Astrocyte of the cerebellum (primary cell): ENCODE measurements at regions not wholly inside any gene's neighbourhood (a gene's known extent, or its start where the extent isn't known, plus 50 kb on each side); places are given as distances from the start of the nearest gene placed in this dataset.

Experiments
- DNase-seq: peaks from one replicate; pipeline ENCODE4 v3.0.0-alpha.2; 2011; ENCODE audit warnings: low read depth
- H3K4me3 ChIP-seq: 2 replicates; pipeline ENCODE4 v1.5.1; 2011; ENCODE audit warnings: mild to moderate bottlenecking, low read depth, low read length, moderate library complexity
- in situ Hi-C: cut with HindIII; loops from 2 replicates; pipeline ENCODE4 v1.10.0; 2017; ENCODE audit warnings: low sequenced_read_pairs
- TF ChIP-seq, protein P1 (sequence below): IDR thresholded peaks from 2 replicates; pipeline ENCODE4 v1.5.1; 2012; ENCODE audit warnings: low read length, low read depth, moderate library complexity, mild to moderate bottlenecking; ENCODE audit errors: missing control alignments

- no peak for DNase-seq
These were observed 505.8 kb upstream of the ADAMTS16 start for GRCh38 chr5:4634342-4634741.

DNA sequence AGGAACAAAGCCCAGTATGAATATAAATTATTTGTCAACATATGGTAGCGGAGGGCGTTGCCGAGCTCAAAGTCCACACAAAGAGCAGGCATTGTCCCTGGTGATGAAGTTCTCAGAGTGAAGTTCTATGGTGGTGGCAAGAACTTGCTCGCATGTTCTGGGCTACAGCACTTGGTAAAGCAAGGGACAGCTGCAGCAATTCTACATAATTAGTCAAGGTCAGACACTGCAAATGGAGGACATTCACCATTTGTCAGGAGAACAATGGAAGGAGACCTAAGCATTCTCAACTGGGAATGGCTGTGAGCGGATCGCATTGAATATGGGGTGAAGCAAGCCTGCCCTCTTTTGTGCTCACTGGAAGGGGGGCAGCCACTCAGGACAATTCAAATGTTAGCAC is 503.8 kb upstream of the ADAMTS16 start:
- DNase-seq: no peak
- in situ Hi-C loops: no loop called here
- TF ChIP-seq, protein P1, sequence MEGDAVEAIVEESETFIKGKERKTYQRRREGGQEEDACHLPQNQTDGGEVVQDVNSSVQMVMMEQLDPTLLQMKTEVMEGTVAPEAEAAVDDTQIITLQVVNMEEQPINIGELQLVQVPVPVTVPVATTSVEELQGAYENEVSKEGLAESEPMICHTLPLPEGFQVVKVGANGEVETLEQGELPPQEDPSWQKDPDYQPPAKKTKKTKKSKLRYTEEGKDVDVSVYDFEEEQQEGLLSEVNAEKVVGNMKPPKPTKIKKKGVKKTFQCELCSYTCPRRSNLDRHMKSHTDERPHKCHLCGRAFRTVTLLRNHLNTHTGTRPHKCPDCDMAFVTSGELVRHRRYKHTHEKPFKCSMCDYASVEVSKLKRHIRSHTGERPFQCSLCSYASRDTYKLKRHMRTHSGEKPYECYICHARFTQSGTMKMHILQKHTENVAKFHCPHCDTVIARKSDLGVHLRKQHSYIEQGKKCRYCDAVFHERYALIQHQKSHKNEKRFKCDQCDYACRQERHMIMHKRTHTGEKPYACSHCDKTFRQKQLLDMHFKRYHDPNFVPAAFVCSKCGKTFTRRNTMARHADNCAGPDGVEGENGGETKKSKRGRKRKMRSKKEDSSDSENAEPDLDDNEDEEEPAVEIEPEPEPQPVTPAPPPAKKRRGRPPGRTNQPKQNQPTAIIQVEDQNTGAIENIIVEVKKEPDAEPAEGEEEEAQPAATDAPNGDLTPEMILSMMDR: no peak
- no peak overlapping the region for H3K4me3 ChIP-seq

More at GRCh38 chr5:4634342-4634741, 505.8 kb upstream of the ADAMTS16 start:
- in situ Hi-C loops: no loop called here
- TF ChIP-seq, protein P1: no peak
- H3K4me3 ChIP-seq: no peak overlapping the region

DNA sequence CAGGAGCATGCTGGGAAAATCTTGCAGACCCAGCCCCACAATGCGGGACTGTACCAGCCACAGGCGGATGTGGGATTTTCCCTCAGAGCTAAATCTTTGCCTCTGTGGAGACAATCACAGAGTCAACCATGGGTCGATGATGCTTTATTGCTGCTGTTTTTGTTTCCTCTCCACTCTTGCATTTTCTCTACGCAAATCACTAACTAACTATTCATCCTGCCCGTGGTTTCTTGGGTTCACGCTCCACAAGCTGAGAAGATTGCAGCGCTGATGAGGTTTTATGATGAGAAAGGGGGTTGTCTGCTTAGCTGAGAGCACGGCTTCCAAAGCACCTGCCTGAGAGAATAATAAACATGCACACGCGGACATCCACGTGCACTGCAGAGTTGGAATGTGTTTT is 500.2 kb upstream of the ADAMTS16 start:
- in situ Hi-C loops: no loop called here
- TF ChIP-seq, protein P1: no peak
- H3K4me3 ChIP-seq: no peak overlapping the region
- DNase-seq: no peak

GRCh38 chr5:4640795-4641194 is 499.3 kb upstream of the ADAMTS16 start:
- in situ Hi-C loops: no loop called here
- TF ChIP-seq, protein P1: peak; percentile 63
- H3K4me3 ChIP-seq: no peak overlapping the region
- peak; percentile 37 for DNase-seq

DNA sequence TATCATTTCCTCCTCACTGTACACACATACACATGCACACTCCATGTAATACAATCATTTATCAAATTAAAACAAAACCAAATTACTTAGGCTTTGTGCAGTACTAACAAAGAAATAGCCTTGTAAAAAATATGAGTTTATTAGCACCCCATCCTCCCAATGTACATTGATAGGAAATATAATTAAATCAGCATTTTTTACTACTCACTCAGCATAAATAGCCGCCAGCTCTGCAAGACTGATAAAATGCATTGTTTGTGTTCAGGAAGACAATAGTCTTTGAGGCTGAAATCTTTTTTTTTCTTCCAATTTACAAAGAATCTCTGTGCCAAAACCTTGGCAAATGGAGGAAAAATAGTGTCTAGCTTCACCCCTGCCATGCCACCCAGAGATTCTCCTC is 497.6 kb upstream of the ADAMTS16 start:
- TF ChIP-seq, protein P1: no peak
- H3K4me3 ChIP-seq: no peak overlapping the region
- in situ Hi-C loops: no loop called here
- DNase-seq: no peak

GRCh38 chr5:4643190-4643589 is 496.9 kb upstream of the ADAMTS16 start:
- DNase-seq: no peak
- in situ Hi-C loops: no loop called here
- TF ChIP-seq, protein P1: no peak
- H3K4me3 ChIP-seq: no peak overlapping the region

GRCh38 chr5:4643960-4644359 is 496.2 kb upstream of the ADAMTS16 start:
- DNase-seq: no peak
- in situ Hi-C loops: no loop called here
- TF ChIP-seq, protein P1: no peak
- no peak overlapping the region for H3K4me3 ChIP-seq
